H9 (cell line): ENCODE measurements at regions not wholly inside any gene's neighbourhood (a gene's known extent, or its start where the extent isn't known, plus 50 kb on each side); places are given as distances from the start of the nearest gene placed in this dataset.

ENCODE experiments used
- DNase-seq: peaks from one replicate; pipeline ENCODE4 v3.0.0-alpha.2; 2017
- H2AFZ ChIP-seq: one replicate; pipeline ENCODE4 v1.6.1; 2013; ENCODE audit warnings: mild to moderate bottlenecking, low read length, control low read depth, moderate library complexity
- H2AK5ac ChIP-seq: 2 replicates; pipeline ENCODE4 v1.6.1; 2013; ENCODE audit warnings: low read length, control low read depth, mixed read lengths; ENCODE audit not compliant: insufficient read length
- H2BK120ac ChIP-seq: one replicate; pipeline ENCODE4 v1.6.1; 2013; ENCODE audit warnings: low read depth, mild to moderate bottlenecking, low read length, control low read depth, inconsistent platforms; ENCODE audit not compliant: poor library complexity, severe bottlenecking
- H2BK12ac ChIP-seq: 2 replicates; pipeline ENCODE4 v1.6.1; 2013; ENCODE audit warnings: low read length, control low read depth, mixed read lengths, low read depth; ENCODE audit not compliant: insufficient read length
- H2BK15ac ChIP-seq: 2 replicates; pipeline ENCODE4 v1.6.1; 2013; ENCODE audit warnings: low read depth, low read length, control low read depth
- H2BK20ac ChIP-seq: one replicate; pipeline ENCODE4 v1.6.1; 2013; ENCODE audit warnings: low read depth, mild to moderate bottlenecking, low read length, control low read depth, inconsistent platforms; ENCODE audit not compliant: poor library complexity, severe bottlenecking
- H2BK5ac ChIP-seq: 2 replicates; pipeline ENCODE4 v1.6.1; 2013; ENCODE audit warnings: low read length, control low read depth, mixed read lengths; ENCODE audit not compliant: insufficient read length
- H3K14ac ChIP-seq: 2 replicates; pipeline ENCODE4 v1.6.1; 2013; ENCODE audit warnings: low read length, control low read depth; ENCODE audit not compliant: insufficient read depth
- H3K18ac ChIP-seq: 2 replicates; pipeline ENCODE4 v1.6.1; 2013; ENCODE audit warnings: low read depth, mild to moderate bottlenecking, mixed read lengths, low read length, control low read depth; ENCODE audit not compliant: insufficient read length
- H3K23ac ChIP-seq: 2 replicates; pipeline ENCODE4 v1.6.1; 2013; ENCODE audit warnings: low read length, control low read depth, mixed read lengths, low read depth; ENCODE audit not compliant: insufficient read length
- H3K23me2 ChIP-seq: 2 replicates; pipeline ENCODE4 v1.6.1; 2013; ENCODE audit warnings: low read depth, mild to moderate bottlenecking, mixed read lengths, low read length, control low read depth; ENCODE audit not compliant: insufficient read length, poor library complexity, severe bottlenecking
- H3K27ac ChIP-seq: 2 replicates; pipeline ENCODE4 v1.5.1; 2013; ENCODE audit warnings: low read length, control low read depth, mixed read lengths, low read depth; ENCODE audit not compliant: insufficient read length
- H3K27me3 ChIP-seq: 2 replicates; pipeline ENCODE4 v1.6.1; 2013; ENCODE audit warnings: low read length, control low read depth, inconsistent platforms; ENCODE audit not compliant: insufficient read depth
- H3K4ac ChIP-seq: 2 replicates; pipeline ENCODE4 v1.6.1; 2013; ENCODE audit warnings: low read depth, mild to moderate bottlenecking, control low read depth, inconsistent platforms, low read length, moderate library complexity
- H3K4me1 ChIP-seq: 2 replicates; pipeline ENCODE4 v1.6.1; 2013; ENCODE audit warnings: low read length, control low read depth, inconsistent platforms; ENCODE audit not compliant: insufficient read depth
- H3K4me2 ChIP-seq: 2 replicates; pipeline ENCODE4 v1.6.1; 2013; ENCODE audit warnings: low read length, control low read depth, mixed read lengths; ENCODE audit not compliant: insufficient read length, insufficient read depth
- H3K56ac ChIP-seq: 2 replicates; pipeline ENCODE4 v1.6.1; 2013; ENCODE audit warnings: low read depth, mild to moderate bottlenecking, mixed read lengths, low read length, control low read depth; ENCODE audit not compliant: insufficient read length
- H3K79me1 ChIP-seq: 2 replicates; pipeline ENCODE4 v1.6.1; 2013; ENCODE audit warnings: low read depth, mild to moderate bottlenecking, moderate library complexity, low read length, control low read depth, inconsistent platforms; ENCODE audit not compliant: insufficient read depth, poor library complexity, severe bottlenecking
- H3K79me2 ChIP-seq: 2 replicates; pipeline ENCODE4 v1.6.1; 2013; ENCODE audit warnings: low read length, control low read depth, inconsistent platforms; ENCODE audit not compliant: insufficient read depth
- H3K9ac ChIP-seq: 2 replicates; pipeline ENCODE4 v1.6.1; 2013; ENCODE audit warnings: low read length, control low read depth, mixed read lengths; ENCODE audit not compliant: insufficient read length; ENCODE audit errors: extremely low read depth
- H3K9me3 ChIP-seq: one replicate; pipeline ENCODE4 v1.6.1; 2013; ENCODE audit warnings: low read depth, low read length, inconsistent platforms; ENCODE audit not compliant: control insufficient read depth
- H3T11ph ChIP-seq: one replicate; pipeline ENCODE4 v1.6.1; 2013; ENCODE audit warnings: mild to moderate bottlenecking, low read length, control low read depth, inconsistent platforms
- H4K20me1 ChIP-seq: one replicate; pipeline ENCODE4 v1.6.1; 2013; ENCODE audit not compliant: control insufficient read depth, insufficient read length, insufficient read depth
- H4K5ac ChIP-seq: 2 replicates; pipeline ENCODE4 v1.6.1; 2013; ENCODE audit warnings: low read depth, mild to moderate bottlenecking, mixed read lengths, low read length, control low read depth; ENCODE audit not compliant: insufficient read length
- H4K8ac ChIP-seq: replicated peaks from 2 replicates; pipeline ENCODE4 v1.6.1; 2013; ENCODE audit warnings: low read length, control low read depth, mixed read lengths, low read depth; ENCODE audit not compliant: insufficient read length
- H4K91ac ChIP-seq: 2 replicates; pipeline ENCODE4 v1.6.1; 2013; ENCODE audit warnings: low read depth, mild to moderate bottlenecking, moderate library complexity, mixed read lengths, low read length, control low read depth; ENCODE audit not compliant: insufficient read length
- H3K27ac Mint-ChIP-seq, 3 experiments: 2 replicates in 2 of 3; 3 replicates in 1 of 3; pipeline ENCODE4 v1.8.0; 2020 to 2021; ENCODE audit warnings: mixed read lengths in 3 of 3, mild to moderate bottlenecking in 1 of 3, moderate library complexity in 1 of 3
- H3K27me3 Mint-ChIP-seq: 2 replicates; pipeline ENCODE4 v1.8.0; 2021; ENCODE audit warnings: low read depth, mild to moderate bottlenecking, moderate library complexity, mixed read lengths
- H3K36me3 Mint-ChIP-seq, 3 experiments: 2 replicates in 2 of 3; 3 replicates in 1 of 3; pipeline ENCODE4 v1.8.0; 2020 to 2021; ENCODE audit warnings: low read depth in 3 of 3, mixed read lengths in 3 of 3; ENCODE audit not compliant: insufficient read depth in 1 of 3
- H3K4me1 Mint-ChIP-seq, 2 experiments: 2 replicates each; pipeline ENCODE4 v1.8.0; 2020; ENCODE audit warnings: mixed read lengths in 2 of 2
- H3K4me3 Mint-ChIP-seq, 2 experiments: 2 replicates in 1 of 2; 3 replicates in 1 of 2; pipeline ENCODE4 v1.8.0; 2020 to 2021; ENCODE audit warnings: mild to moderate bottlenecking in 2 of 2, mixed read lengths in 2 of 2, moderate library complexity in 1 of 2
- H3K9me3 Mint-ChIP-seq, 2 experiments: 2 replicates in 1 of 2; 3 replicates in 1 of 2; pipeline ENCODE4 v1.8.0; 2020; ENCODE audit warnings: mild to moderate bottlenecking in 2 of 2, mixed read lengths in 2 of 2, moderate library complexity in 1 of 2
- TF ChIP-seq, protein P1 (sequence below): fragments of 200-600 bp; sonication (generic); conservative IDR thresholded peaks from 3 replicates; pipeline ENCODE4 v1.8.0; 2021; ENCODE audit warnings: antibody characterized with exemption, mild to moderate bottlenecking

DNA sequence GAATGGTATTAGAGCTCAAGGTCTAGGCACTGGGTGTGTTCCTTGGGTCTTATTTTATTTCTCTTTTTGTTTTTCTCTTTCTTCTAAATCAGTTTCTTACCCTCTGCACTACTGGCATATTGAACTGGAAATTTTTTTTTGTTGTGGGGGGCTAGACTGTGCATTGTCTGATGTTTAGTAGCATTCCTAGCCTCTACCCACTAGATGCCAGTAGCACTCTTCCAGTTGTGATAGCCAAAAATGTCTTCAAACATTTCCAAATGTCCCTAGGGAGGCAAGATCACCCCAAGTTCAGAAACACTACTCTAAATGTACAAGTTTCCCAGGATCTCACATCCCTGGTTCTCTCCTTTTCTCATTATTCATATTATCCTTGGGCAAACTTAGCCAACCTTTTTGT is 69.8 kb upstream of the AMOT start:
- Mint-ChIP-seq H3K9me3 (0 out of 5 replicates have a peak, but pooled peaks cover 0 to 3% of the 10 kb centered on the region in 2 experiments), H3K4me1 (peaks cover 0 to 5% of the 10 kb centered on the region in 2 experiments; a peak in 1 of 4 replicates), H3K36me3 (no peaks in the 10 kb centered on the region), H3K27me3 (no peaks in the 10 kb centered on the region), H3K4me3 (no peak overlapping the region; a peak in 1 of 5 replicates), H3K27ac (no peak overlapping the region)
- H3K23me2 ChIP-seq: no peaks in the 10 kb centered on the region
- no peak overlapping the region for H2BK12ac ChIP-seq
- H3K9ac ChIP-seq: no peak overlapping the region
- no peak overlapping the region for H3T11ph ChIP-seq
- H2AFZ ChIP-seq: no peak overlapping the region
- no peak overlapping the region for H4K91ac ChIP-seq
- no peak overlapping the region for H2BK15ac ChIP-seq
- no peaks in the 10 kb centered on the region for H4K20me1 ChIP-seq
- H3K56ac ChIP-seq: no peak overlapping the region
- no peak overlapping the region for H2BK20ac ChIP-seq
- TF ChIP-seq, protein P1, sequence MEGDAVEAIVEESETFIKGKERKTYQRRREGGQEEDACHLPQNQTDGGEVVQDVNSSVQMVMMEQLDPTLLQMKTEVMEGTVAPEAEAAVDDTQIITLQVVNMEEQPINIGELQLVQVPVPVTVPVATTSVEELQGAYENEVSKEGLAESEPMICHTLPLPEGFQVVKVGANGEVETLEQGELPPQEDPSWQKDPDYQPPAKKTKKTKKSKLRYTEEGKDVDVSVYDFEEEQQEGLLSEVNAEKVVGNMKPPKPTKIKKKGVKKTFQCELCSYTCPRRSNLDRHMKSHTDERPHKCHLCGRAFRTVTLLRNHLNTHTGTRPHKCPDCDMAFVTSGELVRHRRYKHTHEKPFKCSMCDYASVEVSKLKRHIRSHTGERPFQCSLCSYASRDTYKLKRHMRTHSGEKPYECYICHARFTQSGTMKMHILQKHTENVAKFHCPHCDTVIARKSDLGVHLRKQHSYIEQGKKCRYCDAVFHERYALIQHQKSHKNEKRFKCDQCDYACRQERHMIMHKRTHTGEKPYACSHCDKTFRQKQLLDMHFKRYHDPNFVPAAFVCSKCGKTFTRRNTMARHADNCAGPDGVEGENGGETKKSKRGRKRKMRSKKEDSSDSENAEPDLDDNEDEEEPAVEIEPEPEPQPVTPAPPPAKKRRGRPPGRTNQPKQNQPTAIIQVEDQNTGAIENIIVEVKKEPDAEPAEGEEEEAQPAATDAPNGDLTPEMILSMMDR: peak; percentile 58; the same call in 2 of the 3 replicates
- H4K8ac ChIP-seq: no peak overlapping the region
- H3K79me1 ChIP-seq: no peaks in the 10 kb centered on the region
- no peaks in the 10 kb centered on the region for H3K9me3 ChIP-seq
- H3K27ac ChIP-seq: no peak overlapping the region
- H2BK5ac ChIP-seq: no peak overlapping the region
- no peaks in the 10 kb centered on the region for H3K79me2 ChIP-seq
- H3K27me3 ChIP-seq: no peaks in the 10 kb centered on the region
- no peak overlapping the region for H3K23ac ChIP-seq
- H3K4me1 ChIP-seq: no peaks in the 10 kb centered on the region
- no peak overlapping the region for H3K14ac ChIP-seq
- H3K18ac ChIP-seq: no peak overlapping the region
- H2BK120ac ChIP-seq: no peak overlapping the region
- no peak overlapping the region for H3K4ac ChIP-seq
- no peak overlapping the region for H2AK5ac ChIP-seq
- no peak overlapping the region for H3K4me2 ChIP-seq
- DNase-seq: no peak
- no peak overlapping the region for H4K5ac ChIP-seq
